Fibroblast of lung (primary cell): ENCODE measurements at regions not wholly inside any gene's neighbourhood (a gene's known extent, or its start where the extent isn't known, plus 50 kb on each side); places are given as distances from the start of the nearest gene placed in this dataset.

Experiments used
- DNase-seq, 2 donors: peaks; one replicate each; pipeline versions ENCODE4 v3.0.0 to v3.0.0-alpha.2; 2010; ENCODE audit warnings: low read depth in 2 of 2
- H2AFZ ChIP-seq: 2 replicates; pipeline ENCODE4 v1.5.1; 2012; ENCODE audit warnings: low read length, control low read depth, inconsistent platforms
- H3K27ac ChIP-seq: 2 replicates; pipeline ENCODE4 v1.5.1; 2011; ENCODE audit warnings: low read length, control low read depth; ENCODE audit not compliant: insufficient read depth
- H3K27me3 ChIP-seq: 2 replicates; pipeline ENCODE4 v1.5.1; 2011; ENCODE audit warnings: mild to moderate bottlenecking, low read length; ENCODE audit not compliant: control insufficient read depth, insufficient read depth
- H3K36me3 ChIP-seq: 2 replicates; pipeline ENCODE4 v1.5.1; 2011; ENCODE audit warnings: low read length; ENCODE audit not compliant: control insufficient read depth, insufficient read depth
- H3K4me1 ChIP-seq: 2 replicates; pipeline ENCODE4 v1.5.1; 2011; ENCODE audit warnings: low read length; ENCODE audit not compliant: control insufficient read depth, insufficient read depth; ENCODE audit errors: extremely low read depth
- H3K4me2 ChIP-seq: 2 replicates; pipeline ENCODE4 v1.5.1; 2011; ENCODE audit warnings: low read length, control low read depth; ENCODE audit not compliant: insufficient read depth; ENCODE audit errors: extremely low read depth
- H3K4me3 ChIP-seq, 4 experiments: fragments of 200-600 bp in 1 of 4; sonication (generic) in 1 of 4; replicated peaks in 1 of 4; 2 replicates each; pipeline ENCODE4 v1.5.1; 2011 to 2016; ENCODE audit warnings: low read length in 4 of 4, low read depth in 3 of 4, mild to moderate bottlenecking in 3 of 4, control low read depth in 2 of 4, inconsistent platforms in 1 of 4, mixed read lengths in 1 of 4; ENCODE audit not compliant: insufficient read depth in 1 of 4; ENCODE audit errors: control extremely low read depth in 1 of 4
- H3K79me2 ChIP-seq: 2 replicates; pipeline ENCODE4 v1.5.1; 2012; ENCODE audit warnings: mild to moderate bottlenecking, low read length, inconsistent platforms; ENCODE audit not compliant: control insufficient read depth, insufficient read depth
- H3K9ac ChIP-seq: 2 replicates; pipeline ENCODE4 v1.5.1; 2011; ENCODE audit warnings: mild to moderate bottlenecking, low read length, control low read depth; ENCODE audit not compliant: insufficient read depth
- H3K9me3 ChIP-seq: 2 replicates; pipeline ENCODE4 v1.5.1; 2012; ENCODE audit warnings: low read depth, low read length; ENCODE audit not compliant: control insufficient read depth, insufficient read depth
- H4K20me1 ChIP-seq: 2 replicates; pipeline ENCODE4 v1.5.1; 2011; ENCODE audit warnings: low read length; ENCODE audit not compliant: control insufficient read depth, insufficient read depth; ENCODE audit errors: extremely low read depth
- CTCF ChIP-seq, 2 donors: IDR thresholded peaks in 1 of 2; conservative IDR thresholded peaks in 1 of 2; 1 replicate in 1 of 2; 2 replicates in 1 of 2; pipeline ENCODE4 v1.5.1; 2011 to 2012; ENCODE audit warnings: low read length in 2 of 2, control low read depth in 1 of 2, inconsistent platforms in 1 of 2, low read depth in 1 of 2, mild to moderate bottlenecking in 1 of 2
- EZH2 ChIP-seq: IDR thresholded peaks from 2 replicates; pipeline ENCODE4 v1.5.1; 2012; ENCODE audit warnings: low read length, control low read depth, mild to moderate bottlenecking; ENCODE audit errors: missing control alignments

- Histone ChIP-seq H3K4me1 (no peaks in the 10 kb centered on the region), H3K27me3 (no peaks in the 10 kb centered on the region), H3K9ac (no peak overlapping the region), H3K4me2 (no peak overlapping the region), H2AFZ (no peak overlapping the region), H3K27ac (no peak overlapping the region), H3K4me3 (no peak overlapping the region), H4K20me1 (no peaks in the 10 kb centered on the region), H3K79me2 (no peaks in the 10 kb centered on the region), H3K36me3 (no peaks in the 10 kb centered on the region), H3K9me3 (no peaks in the 10 kb centered on the region)
- no peak for TF ChIP-seq CTCF (conservative IDR thresholded peaks at IDR 0.05 in 1 of 2, IDR thresholded peaks at IDR 0.05 in 1 of 2; ENCODE audit: low read depth in 1 of 2, low read length in 2 of 2)
- TF ChIP-seq EZH2, result no peak
- peak; percentile 56 to 72 for DNase-seq
Measured at GRCh38 chr3:154971771-154972326, 108.3 kb upstream of the MME start.

DNA sequence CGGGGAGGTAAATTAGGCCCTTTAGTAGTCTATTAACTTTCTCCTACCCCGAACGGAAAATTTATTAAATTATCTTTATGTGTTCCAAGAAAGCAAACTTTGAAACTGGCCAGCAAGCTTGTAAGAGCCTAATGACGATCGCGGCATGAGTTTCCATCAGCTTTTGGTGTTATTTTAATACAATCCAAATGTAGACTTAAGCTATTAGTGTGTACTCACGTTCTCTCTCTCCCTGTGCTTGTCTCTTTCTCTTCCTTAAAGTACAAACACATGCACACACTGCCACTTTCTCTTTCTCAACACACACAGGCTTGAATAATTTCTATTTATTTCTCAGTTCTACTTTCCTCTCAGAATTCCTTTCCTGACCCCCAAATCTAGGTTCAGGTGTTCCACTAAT lies 108.8 kb upstream of the MME start:
- no peak overlapping the region for H3K4me2 ChIP-seq
- H3K79me2 ChIP-seq, result no peaks in the 10 kb centered on the region
- no peaks in the 10 kb centered on the region for H3K4me1 ChIP-seq
- H2AFZ ChIP-seq, result no peak overlapping the region
- H3K27ac ChIP-seq, result peak overlapping the region; percentile 3
- no peaks in the 10 kb centered on the region for H4K20me1 ChIP-seq
- TF ChIP-seq EZH2 (no peak), CTCF (conservative IDR thresholded peaks at IDR 0.05 in 1 of 2, IDR thresholded peaks at IDR 0.05 in 1 of 2; ENCODE audit: low read depth in 1 of 2, low read length in 2 of 2) (no peak)
- H3K9ac ChIP-seq, result no peak overlapping the region
- no peaks in the 10 kb centered on the region for H3K36me3 ChIP-seq
- H3K27me3 ChIP-seq, result no peaks in the 10 kb centered on the region
- peak overlapping the region in 1 of 4 experiments; percentile 2 for H3K4me3 ChIP-seq
- peak in 1 of 2 donors; percentile 52 for DNase-seq
- H3K9me3 ChIP-seq, result no peaks in the 10 kb centered on the region

DNA sequence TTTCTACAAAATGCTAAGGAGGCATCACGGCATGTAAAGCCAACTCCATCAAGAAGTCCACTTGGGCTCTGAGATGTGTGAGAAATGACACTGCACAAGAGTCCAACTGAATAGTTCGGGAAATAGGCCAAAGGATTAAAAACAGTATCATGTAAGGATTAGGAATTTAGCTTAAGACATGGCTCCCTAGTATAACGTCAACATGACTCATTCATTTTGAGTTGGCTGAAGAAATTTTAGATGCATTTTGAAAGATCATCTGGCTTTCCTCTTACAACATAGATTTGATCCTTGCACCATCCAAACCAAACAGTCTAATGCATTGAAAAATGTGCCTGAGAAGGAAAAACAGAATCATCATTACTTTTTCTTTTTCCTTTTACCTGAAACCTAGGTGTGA lies 109.3 kb upstream of the MME start:
- peak; percentile 42 to 96 for DNase-seq
- Histone ChIP-seq H3K27me3 (no peaks in the 10 kb centered on the region), H3K27ac (peak overlapping the region; percentile 36), H4K20me1 (no peaks in the 10 kb centered on the region), H3K9ac (no peak overlapping the region), H3K79me2 (no peaks in the 10 kb centered on the region), H3K9me3 (no peaks in the 10 kb centered on the region), H3K4me1 (no peaks in the 10 kb centered on the region), H3K4me2 (peak overlapping the region; percentile 37), H2AFZ (no peak overlapping the region), H3K4me3 (no peak overlapping the region), H3K36me3 (no peaks in the 10 kb centered on the region)
- TF ChIP-seq CTCF (conservative IDR thresholded peaks at IDR 0.05 in 1 of 2, IDR thresholded peaks at IDR 0.05 in 1 of 2; ENCODE audit: low read depth in 1 of 2, low read length in 2 of 2), result no peak
